Activated CD8-positive, alpha-beta memory T cell treated with anti-CD3 and anti-CD28 coated beads, Interleukin-2, amount 50 U/mL, for 24 hours (primary cell): ENCODE measurements at regions not wholly inside any gene's neighbourhood (a gene's known extent, or its start where the extent isn't known, plus 50 kb on each side); places are given as distances from the start of the nearest gene placed in this dataset.

Source experiments
- DNase-seq: peaks from one replicate; pipeline ENCODE4 v3.0.0-alpha.2; 2020; ENCODE audit errors: extremely low read depth

- no peak for DNase-seq
Observed at GRCh38 chr2:204012072-204012653, 75.6 kb downstream of the ICOS start.

- DNase-seq, result no peak
Observed at GRCh38 chr2:204015118-204015843, 78.7 kb downstream of the ICOS start.

GRCh38 chr2:204018717-204019116 is 82.2 kb downstream of the ICOS start:
- no peak for DNase-seq

GRCh38 chr2:204019572-204020501 is 83.3 kb downstream of the ICOS start:
- no peak for DNase-seq

- no peak for DNase-seq
Observed at GRCh38 chr2:204021290-204022081, 84.9 kb downstream of the ICOS start.

GRCh38 chr2:204022550-204022949 is 86.0 kb downstream of the ICOS start:
- DNase-seq, result no peak

GRCh38 chr2:204023088-204023487 is 86.5 kb downstream of the ICOS start:
- DNase-seq, result no peak

- no peak for DNase-seq
Observed at GRCh38 chr2:204024503-204024902, 87.9 kb downstream of the ICOS start.

GRCh38 chr2:204024906-204025475 is 88.4 kb downstream of the ICOS start:
- no peak for DNase-seq

- no peak for DNase-seq
Observed at GRCh38 chr2:204026294-204026693, 89.7 kb downstream of the ICOS start.

GRCh38 chr2:204027091-204027490 is 90.5 kb downstream of the ICOS start:
- no peak for DNase-seq

- DNase-seq, result no peak
Observed at GRCh38 chr2:204030322-204030721, 93.8 kb downstream of the ICOS start.

GRCh38 chr2:204031056-204031455 is 94.5 kb downstream of the ICOS start:
- no peak for DNase-seq

GRCh38 chr2:204032301-204032700 is 95.7 kb downstream of the ICOS start:
- no peak for DNase-seq

- DNase-seq, result no peak
Observed at GRCh38 chr2:204033611-204034495, 97.3 kb downstream of the ICOS start.

GRCh38 chr2:204036706-204037105 is 100.1 kb downstream of the ICOS start:
- DNase-seq, result no peak

GRCh38 chr2:204037286-204037685 is 100.7 kb downstream of the ICOS start:
- DNase-seq, result no peak

- no peak for DNase-seq
Observed at GRCh38 chr2:204039298-204039838, 102.8 kb downstream of the ICOS start.

GRCh38 chr2:204040016-204040415 is 103.5 kb downstream of the ICOS start:
- DNase-seq, result no peak

- DNase-seq, result no peak
Observed at GRCh38 chr2:204042401-204042800, 105.8 kb downstream of the ICOS start.
